ENCODE measurements at regions not wholly inside any gene's neighbourhood (a gene's known extent, or its start where the extent isn't known, plus 50 kb on each side); places are given as distances from the start of the nearest gene placed in this dataset.
"Not testable (repeated sequence)": the region's sequence is repeated elsewhere in the genome, so short reads cannot be mapped to it uniquely, and the experiment has no call there.

- 50% methylated on average over 2 of the region's 17 CpGs for WGBS (ENCODE audit: insufficient coverage, low coverage, low lambda C conversion rate, missing lambda C conversion rate)
- peak in 2 of 3 donors; percentile 13 to 30 for DNase-seq
- H3K9me3 ChIP-seq; H3K4me3 ChIP-seq; H3K4me1 ChIP-seq; H3K27ac ChIP-seq; intact Hi-C loops (cut with DNase I); H3K27me3 ChIP-seq; H3K36me3 ChIP-seq: not testable (repeated sequence)
- ATAC-seq, result peak in 1 of 4 donors; percentile 5
Measured at GRCh38 chr21:5117666-5118295, 5403.6 kb upstream of the TPTE start.

- intact Hi-C loops (cut with DNase I); ATAC-seq; H3K9me3 ChIP-seq; H3K27ac ChIP-seq; H3K27me3 ChIP-seq; H3K4me1 ChIP-seq; H3K4me3 ChIP-seq; H3K36me3 ChIP-seq: not testable (repeated sequence)
- DNase-seq, result peak in 1 of 3 donors; percentile 28
- no CpG with 5 or more reads among the region's 17 CpGs for WGBS (ENCODE audit: insufficient coverage, low coverage, low lambda C conversion rate, missing lambda C conversion rate)
Measured at GRCh38 chr21:5118296-5118679, 5403.1 kb upstream of the TPTE start.

GRCh38 chr21:5119179-5119578 is 5402.2 kb upstream of the TPTE start:
- H3K9me3 ChIP-seq; H3K27me3 ChIP-seq; intact Hi-C loops (cut with DNase I); H3K36me3 ChIP-seq; H3K4me3 ChIP-seq; ATAC-seq; H3K27ac ChIP-seq; H3K4me1 ChIP-seq: not testable (repeated sequence)
- WGBS (ENCODE audit: insufficient coverage, low coverage, low lambda C conversion rate, missing lambda C conversion rate), result no CpG with 5 or more reads among the region's 8 CpGs
- DNase-seq, result peak in 2 of 3 donors; percentile 20 to 45

GRCh38 chr21:5121399-5121798 is 5400.0 kb upstream of the TPTE start:
- H3K4me3 ChIP-seq; H3K4me1 ChIP-seq; H3K27me3 ChIP-seq; H3K36me3 ChIP-seq; intact Hi-C loops (cut with DNase I); H3K27ac ChIP-seq; H3K9me3 ChIP-seq: not testable (repeated sequence)
- WGBS (ENCODE audit: insufficient coverage, low coverage, low lambda C conversion rate, missing lambda C conversion rate), result no CpG with 5 or more reads among the region's 14 CpGs
- DNase-seq, result peak in 1 of 3 donors; percentile 17
- ATAC-seq, result peak in 1 of 4 donors; percentile 2

- H3K4me3 ChIP-seq; H3K27me3 ChIP-seq; H3K9me3 ChIP-seq; intact Hi-C loops (cut with DNase I); H3K4me1 ChIP-seq; H3K36me3 ChIP-seq; DNase-seq; H3K27ac ChIP-seq: not testable (repeated sequence)
- ATAC-seq, result peak in 2 of 4 donors; percentile 7 to 22
- no CpG with 5 or more reads among the region's 16 CpGs for WGBS (ENCODE audit: insufficient coverage, low coverage, low lambda C conversion rate, missing lambda C conversion rate)
Measured at GRCh38 chr21:5121849-5122248, 5399.5 kb upstream of the TPTE start.

GRCh38 chr21:5123655-5124054 is 5397.7 kb upstream of the TPTE start:
- TF ChIP-seq CTCF (IDR thresholded peaks at IDR 0.05), result peak in 3 of 4 donors; percentile 37 to 41 (median 38)
- intact Hi-C loops (cut with DNase I); H3K36me3 ChIP-seq; H3K27ac ChIP-seq; H3K9me3 ChIP-seq; H3K27me3 ChIP-seq; H3K4me3 ChIP-seq; H3K4me1 ChIP-seq: not testable (repeated sequence)
- 0% methylated on average over 1 of the region's 16 CpGs for WGBS (ENCODE audit: insufficient coverage, low coverage, low lambda C conversion rate, missing lambda C conversion rate)
- peak; percentile 56 to 75 (median 66) for ATAC-seq
- DNase-seq, result peak; percentile 76 to 83 (median 79)

- peak; percentile 47 for TF ChIP-seq POLR2A (IDR thresholded peaks at IDR 0.05)
- no CpG with 5 or more reads among the region's 42 CpGs for WGBS (ENCODE audit: insufficient coverage, low coverage, low lambda C conversion rate, missing lambda C conversion rate)
- H3K27me3 ChIP-seq; H3K9me3 ChIP-seq; H3K36me3 ChIP-seq; H3K4me1 ChIP-seq; intact Hi-C loops (cut with DNase I): not testable (repeated sequence)
- Histone ChIP-seq H3K4me3 (peak overlapping the region; percentile 25 to 56 (median 37)), H3K27ac (peak overlapping the region in 1 of 3 donors; percentile 80)
- peak; percentile 79 to 89 (median 85) for ATAC-seq
- peak; percentile 96 to 98 (median 97) for DNase-seq
Measured at GRCh38 chr21:5128261-5128660, 5393.1 kb upstream of the TPTE start.

GRCh38 chr21:5133824-5134223 is 5387.6 kb upstream of the TPTE start:
- H3K27me3 ChIP-seq; H3K36me3 ChIP-seq; DNase-seq; H3K4me1 ChIP-seq; H3K9me3 ChIP-seq; intact Hi-C loops (cut with DNase I); H3K4me3 ChIP-seq; H3K27ac ChIP-seq: not testable (repeated sequence)
- peak in 3 of 4 donors; percentile 16 to 70 (median 68) for ATAC-seq
- WGBS (ENCODE audit: insufficient coverage, low coverage, low lambda C conversion rate, missing lambda C conversion rate), result no CpG with 5 or more reads among the region's 19 CpGs

- ATAC-seq; H3K27me3 ChIP-seq; H3K9me3 ChIP-seq; intact Hi-C loops (cut with DNase I); H3K36me3 ChIP-seq; H3K4me3 ChIP-seq; H3K4me1 ChIP-seq; H3K27ac ChIP-seq: not testable (repeated sequence)
- peak in 1 of 3 donors; percentile 18 for DNase-seq
- no CpG with 5 or more reads among the region's 8 CpGs for WGBS (ENCODE audit: insufficient coverage, low coverage, low lambda C conversion rate, missing lambda C conversion rate)
Measured at GRCh38 chr21:5136406-5136805, 5385.0 kb upstream of the TPTE start.

GRCh38 chr21:5137006-5137405 is 5384.4 kb upstream of the TPTE start:
- peak in 1 of 3 donors; percentile 21 for DNase-seq
- intact Hi-C loops (cut with DNase I); H3K36me3 ChIP-seq; H3K9me3 ChIP-seq; H3K4me1 ChIP-seq; ATAC-seq; H3K27ac ChIP-seq; H3K4me3 ChIP-seq; H3K27me3 ChIP-seq: not testable (repeated sequence)
- WGBS (ENCODE audit: insufficient coverage, low coverage, low lambda C conversion rate, missing lambda C conversion rate), result 93% methylated on average over 3 of the region's 18 CpGs

GRCh38 chr21:5138687-5139086 is 5382.7 kb upstream of the TPTE start:
- H3K9me3 ChIP-seq; H3K27ac ChIP-seq; ATAC-seq; H3K4me3 ChIP-seq; H3K27me3 ChIP-seq; intact Hi-C loops (cut with DNase I); H3K36me3 ChIP-seq; H3K4me1 ChIP-seq: not testable (repeated sequence)
- DNase-seq, result peak in 1 of 3 donors; percentile 15
- no CpG with 5 or more reads among the region's 7 CpGs for WGBS (ENCODE audit: insufficient coverage, low coverage, low lambda C conversion rate, missing lambda C conversion rate)

Data from right lobe of liver (tissue), 6 donors.